B cell (primary cell): ENCODE measurements at regions not wholly inside any gene's neighbourhood (a gene's known extent, or its start where the extent isn't known, plus 50 kb on each side); places are given as distances from the start of the nearest gene placed in this dataset.

Experiments
- EZH2 ChIP-seq: IDR thresholded peaks from 2 replicates; pipeline ENCODE4 v1.6.1; 2012; ENCODE audit warnings: borderline replicate concordance, low read depth, mild to moderate bottlenecking, moderate library complexity, low read length; ENCODE audit not compliant: insufficient read depth, poor library complexity, severe bottlenecking
- TF ChIP-seq, protein P1 (sequence below): fragments of 200-600 bp; IDR thresholded peaks from one replicate; pipeline ENCODE4 v1.8.0; 2022; ENCODE audit warnings: antibody characterized with exemption, mild to moderate bottlenecking

DNA sequence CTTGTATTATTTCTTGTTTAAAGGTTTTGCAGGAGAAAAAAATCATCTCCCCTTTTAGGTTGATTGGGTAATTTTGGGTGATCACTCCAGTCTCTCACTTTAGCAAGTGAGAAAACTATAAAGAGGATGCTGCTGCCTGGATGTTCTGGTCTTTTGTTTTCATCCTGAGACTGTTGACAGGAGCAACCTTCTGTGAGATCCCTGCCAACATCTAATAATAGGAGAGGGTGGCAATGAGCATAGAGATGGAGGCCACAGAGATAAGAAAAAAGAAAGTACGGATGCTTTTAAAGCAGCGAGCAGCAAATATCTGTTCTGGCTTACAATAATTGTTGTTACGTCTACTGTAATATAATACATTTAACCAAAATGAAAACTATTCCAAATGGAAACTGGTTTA is 293.6 kb upstream of the MTNR1B start:
- TF ChIP-seq, protein P1, sequence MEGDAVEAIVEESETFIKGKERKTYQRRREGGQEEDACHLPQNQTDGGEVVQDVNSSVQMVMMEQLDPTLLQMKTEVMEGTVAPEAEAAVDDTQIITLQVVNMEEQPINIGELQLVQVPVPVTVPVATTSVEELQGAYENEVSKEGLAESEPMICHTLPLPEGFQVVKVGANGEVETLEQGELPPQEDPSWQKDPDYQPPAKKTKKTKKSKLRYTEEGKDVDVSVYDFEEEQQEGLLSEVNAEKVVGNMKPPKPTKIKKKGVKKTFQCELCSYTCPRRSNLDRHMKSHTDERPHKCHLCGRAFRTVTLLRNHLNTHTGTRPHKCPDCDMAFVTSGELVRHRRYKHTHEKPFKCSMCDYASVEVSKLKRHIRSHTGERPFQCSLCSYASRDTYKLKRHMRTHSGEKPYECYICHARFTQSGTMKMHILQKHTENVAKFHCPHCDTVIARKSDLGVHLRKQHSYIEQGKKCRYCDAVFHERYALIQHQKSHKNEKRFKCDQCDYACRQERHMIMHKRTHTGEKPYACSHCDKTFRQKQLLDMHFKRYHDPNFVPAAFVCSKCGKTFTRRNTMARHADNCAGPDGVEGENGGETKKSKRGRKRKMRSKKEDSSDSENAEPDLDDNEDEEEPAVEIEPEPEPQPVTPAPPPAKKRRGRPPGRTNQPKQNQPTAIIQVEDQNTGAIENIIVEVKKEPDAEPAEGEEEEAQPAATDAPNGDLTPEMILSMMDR, result no peak
- TF ChIP-seq EZH2, result no peak
